ENCODE measurements at regions not wholly inside any gene's neighbourhood (a gene's known extent, or its start where the extent isn't known, plus 50 kb on each side); places are given as distances from the start of the nearest gene placed in this dataset.

DNA sequence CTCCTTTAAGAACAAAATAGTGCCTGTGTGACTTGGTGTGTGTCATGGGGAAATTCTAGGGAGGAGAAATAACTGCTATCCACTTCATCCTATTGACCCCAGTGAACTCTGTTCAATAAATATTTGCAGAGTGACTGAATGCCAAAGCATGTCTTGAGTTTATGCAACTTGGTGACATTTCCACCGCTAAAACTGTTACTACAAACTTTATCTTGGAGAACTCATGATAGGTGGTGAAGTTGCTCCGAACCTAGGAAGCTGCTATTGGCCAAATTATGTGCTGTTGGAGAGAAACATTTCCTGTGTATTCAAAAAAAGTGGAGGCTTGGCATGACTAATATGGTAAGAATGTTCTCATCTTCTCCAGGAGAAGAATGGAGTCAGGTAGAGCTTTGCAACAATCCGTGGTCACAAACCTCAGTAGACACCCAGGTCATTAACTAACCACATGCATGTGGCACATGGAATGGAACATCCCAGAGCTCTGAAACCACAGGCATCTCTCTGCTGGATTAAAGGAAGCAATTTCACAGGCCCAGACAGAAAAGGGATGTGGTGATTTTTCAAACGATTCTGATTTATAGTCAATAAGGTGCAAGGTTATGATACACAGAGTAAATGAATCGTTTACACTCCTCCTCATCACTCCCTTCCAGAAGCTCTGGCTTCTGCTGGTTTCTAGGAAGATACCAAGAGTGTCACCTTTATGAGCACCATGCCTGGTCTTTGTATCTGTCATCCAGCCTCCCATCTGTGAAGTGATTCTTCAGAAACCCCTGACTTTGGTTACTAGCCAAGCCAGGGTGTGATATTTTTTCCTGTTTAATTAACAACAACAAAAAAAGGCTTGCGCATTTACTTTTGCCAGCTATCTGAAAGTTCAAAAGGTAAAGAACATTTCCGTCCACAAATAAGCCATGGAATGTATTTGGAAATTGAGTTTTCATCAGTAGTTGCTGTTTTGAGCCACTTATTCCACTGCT is 361.1 kb downstream of the TGFB2 start:
- intact Hi-C loops (cut with micrococcal nuclease) (no loop called here), in situ Hi-C loops (cut with MboI) (no loop called here)
- ChIA-PET CTCF (ENCODE audit: low intra/inter-chr PET ratio) (no interaction called here), POLR2A (no interaction called here)
- Histone ChIP-seq H3K4me3 (no peak overlapping the region), H3K9me3 (replicated peaks; ENCODE audit: control insufficient read depth, insufficient read depth, low read depth, low read length) (peaks cover 2% of the 10 kb centered on the region; the same call in 1 of the 2 replicates), H3K36me3 (ENCODE audit: control insufficient read depth, insufficient read depth, low read length) (no peaks in the 10 kb centered on the region), H3K4me1 (replicated peaks in 1 of 2; ENCODE audit: control insufficient read depth in 2 of 2, insufficient read depth in 2 of 2, low read length in 2 of 2) (no peaks in the 10 kb centered on the region), H4K20me1 (replicated peaks; ENCODE audit: control insufficient read depth, insufficient read depth, low read length) (no peaks in the 10 kb centered on the region), H3K79me2 (ENCODE audit: control insufficient read depth, insufficient read depth, low read length) (no peaks in the 10 kb centered on the region), H3K27ac (ENCODE audit: extremely low read depth, low read depth, low read length) (no peak overlapping the region), H3K9me1 (ENCODE audit: control insufficient read depth, insufficient read depth, low read length) (no peaks in the 10 kb centered on the region), H3K4me2 (ENCODE audit: insufficient read depth, low read length) (no peak overlapping the region), H2AFZ (ENCODE audit: low read depth, low read length) (no peak overlapping the region), H3K27me3 (ENCODE audit: control insufficient read depth in 2 of 2, insufficient read depth in 2 of 2, low read length in 2 of 2) (no peaks in the 10 kb centered on the region), H3K9ac (ENCODE audit: insufficient read depth in 1 of 2, low read depth in 2 of 2, low read length in 2 of 2) (no peak overlapping the region)
- no peak for ATAC-seq
- TF ChIP-seq ARID1B (IDR thresholded peaks at IDR 0.05), result no peak
- DNase-seq (ENCODE audit: extremely low read depth in 1 of 4, low spot score in 3 of 4), result no peak
- WGBS (ENCODE audit: insufficient coverage, low coverage, missing lambda C conversion rate), result 1% methylated on average over 7 of the region's 7 CpGs
- BruUV-seq (replicated peaks), result no TSS peak
- FAIRE-seq, result no peak

DNA sequence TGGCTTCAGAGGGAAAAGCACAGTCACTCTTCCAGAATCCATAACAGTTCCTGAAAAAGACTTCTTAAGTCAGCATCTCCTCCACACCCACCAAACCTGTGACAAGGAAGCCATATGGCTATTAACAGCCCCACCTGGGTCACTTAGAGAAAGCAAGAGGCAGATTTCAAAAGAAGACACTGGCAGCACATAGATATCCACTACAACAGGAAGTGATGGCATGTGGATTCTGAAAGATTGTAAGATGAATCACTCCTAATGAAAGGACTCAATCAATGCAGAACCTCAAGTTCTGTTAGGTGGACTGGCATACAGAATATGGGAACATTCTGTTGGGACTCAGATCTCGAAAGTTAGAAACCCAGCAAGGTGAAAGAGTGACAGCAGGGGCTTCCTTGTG is 365.9 kb downstream of the TGFB2 start:
- no peak overlapping the region for H3K4me3 ChIP-seq
- in situ Hi-C loops (cut with MboI), result no loop called here
- POLR2A ChIA-PET, result no interaction called here
- peaks cover 4% of the 10 kb centered on the region for H3K9me3 ChIP-seq (replicated peaks; ENCODE audit: control insufficient read depth, insufficient read depth, low read depth, low read length)
- no TSS peak for BruUV-seq (replicated peaks)
- H3K4me1 ChIP-seq (replicated peaks in 1 of 2; ENCODE audit: control insufficient read depth in 2 of 2, insufficient read depth in 2 of 2, low read length in 2 of 2), result no peaks in the 10 kb centered on the region
- no peak for FAIRE-seq
- H3K27me3 ChIP-seq (ENCODE audit: control insufficient read depth in 2 of 2, insufficient read depth in 2 of 2, low read length in 2 of 2), result no peaks in the 10 kb centered on the region
- no peak overlapping the region for H3K4me2 ChIP-seq (ENCODE audit: insufficient read depth, low read length)
- H3K27ac ChIP-seq (ENCODE audit: extremely low read depth, low read depth, low read length), result no peak overlapping the region
- no peak for DNase-seq (ENCODE audit: extremely low read depth in 1 of 4, low spot score in 3 of 4)
- intact Hi-C loops (cut with micrococcal nuclease), result no loop called here
- CTCF ChIA-PET (ENCODE audit: low intra/inter-chr PET ratio), result no interaction called here
- TF ChIP-seq NFYB (IDR thresholded peaks at IDR 0.05; ENCODE audit: extremely low read depth, insufficient read length), result no peak
- TF ChIP-seq, protein P1, sequence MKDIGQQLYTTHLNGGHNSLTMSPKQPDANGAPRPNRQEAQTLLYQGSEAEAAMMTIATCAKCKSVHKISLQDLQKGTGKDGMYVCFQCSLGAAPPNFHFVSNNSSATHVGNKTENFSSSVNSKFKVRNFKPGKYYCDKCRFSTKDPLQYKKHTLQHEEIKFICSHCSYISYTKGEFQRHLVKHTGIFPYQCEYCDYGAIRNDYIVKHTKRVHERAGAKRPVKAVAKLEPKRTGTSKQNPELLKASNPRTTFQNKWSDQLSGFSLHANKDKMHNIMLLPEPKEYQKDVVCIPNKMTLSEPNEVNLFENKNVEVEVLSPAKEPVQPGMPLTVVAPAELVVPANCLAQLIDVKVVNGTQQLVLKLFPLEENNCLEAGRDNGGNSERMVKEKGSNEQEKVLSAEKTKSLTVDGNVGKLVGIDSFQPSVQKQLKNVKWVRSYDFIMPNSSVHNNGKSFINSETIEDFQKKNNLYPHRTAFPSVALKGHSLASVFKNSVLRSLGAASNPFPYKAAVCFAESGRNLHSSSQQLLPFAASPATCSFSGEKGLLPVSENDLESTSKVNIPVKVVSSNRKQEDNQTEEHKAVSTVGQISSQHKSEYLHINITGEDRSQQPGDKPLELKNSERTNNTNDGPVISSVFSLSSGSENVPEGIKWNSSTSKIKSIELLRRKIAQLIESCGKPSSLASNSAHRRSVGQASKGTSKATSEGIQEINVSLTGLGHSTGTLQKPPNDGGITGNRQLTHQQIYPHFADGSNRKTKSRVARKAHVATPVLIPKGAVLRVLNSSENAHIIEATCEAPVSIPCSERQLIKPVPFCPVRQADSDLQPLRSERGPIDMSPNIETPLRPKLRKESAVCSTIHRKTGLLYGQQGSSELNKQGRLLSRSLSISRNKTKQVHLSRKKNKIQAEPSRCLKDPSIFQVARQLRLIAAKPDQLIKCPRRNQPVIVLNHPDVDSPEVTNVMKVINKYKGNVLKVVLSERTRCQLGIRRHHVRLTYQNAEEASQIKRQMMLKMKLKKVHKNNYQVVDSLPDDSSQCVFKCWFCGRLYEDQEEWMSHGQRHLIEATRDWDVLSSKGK (CRISPR knock-in tag; IDR thresholded peaks at IDR 0.05), result no peak
- TF ChIP-seq GTF2A2 (tag; IDR thresholded peaks at IDR 0.05), result no peak
- no peak for TF ChIP-seq CBFA2T3 (IDR thresholded peaks at IDR 0.05)
- no peak for TF ChIP-seq SMC3 (conservative IDR thresholded peaks at IDR 0.05; ENCODE audit: insufficient read depth, low read depth, low read length)
- TF ChIP-seq, protein P2, sequence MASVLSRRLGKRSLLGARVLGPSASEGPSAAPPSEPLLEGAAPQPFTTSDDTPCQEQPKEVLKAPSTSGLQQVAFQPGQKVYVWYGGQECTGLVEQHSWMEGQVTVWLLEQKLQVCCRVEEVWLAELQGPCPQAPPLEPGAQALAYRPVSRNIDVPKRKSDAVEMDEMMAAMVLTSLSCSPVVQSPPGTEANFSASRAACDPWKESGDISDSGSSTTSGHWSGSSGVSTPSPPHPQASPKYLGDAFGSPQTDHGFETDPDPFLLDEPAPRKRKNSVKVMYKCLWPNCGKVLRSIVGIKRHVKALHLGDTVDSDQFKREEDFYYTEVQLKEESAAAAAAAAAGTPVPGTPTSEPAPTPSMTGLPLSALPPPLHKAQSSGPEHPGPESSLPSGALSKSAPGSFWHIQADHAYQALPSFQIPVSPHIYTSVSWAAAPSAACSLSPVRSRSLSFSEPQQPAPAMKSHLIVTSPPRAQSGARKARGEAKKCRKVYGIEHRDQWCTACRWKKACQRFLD (CRISPR knock-in tag; IDR thresholded peaks at IDR 0.05), result no peak
- no peaks in the 10 kb centered on the region for H3K9me1 ChIP-seq (ENCODE audit: control insufficient read depth, insufficient read depth, low read length)
- no peaks in the 10 kb centered on the region for H3K36me3 ChIP-seq (ENCODE audit: control insufficient read depth, insufficient read depth, low read length)
- ATAC-seq, result no peak
- no peaks in the 10 kb centered on the region for H4K20me1 ChIP-seq (replicated peaks; ENCODE audit: control insufficient read depth, insufficient read depth, low read length)
- 0% methylated on average over 1 of the region's 1 CpG for WGBS (ENCODE audit: insufficient coverage, low coverage, missing lambda C conversion rate)
- H3K9ac ChIP-seq (ENCODE audit: insufficient read depth in 1 of 2, low read depth in 2 of 2, low read length in 2 of 2), result no peak overlapping the region
- H2AFZ ChIP-seq (ENCODE audit: low read depth, low read length), result no peak overlapping the region
- no peaks in the 10 kb centered on the region for H3K79me2 ChIP-seq (ENCODE audit: control insufficient read depth, insufficient read depth, low read length)
